GM12892 (cell line): ENCODE measurements at regions not wholly inside any gene's neighbourhood (a gene's known extent, or its start where the extent isn't known, plus 50 kb on each side); places are given as distances from the start of the nearest gene placed in this dataset.

Experiments
- DNase-seq: peaks from one replicate; pipeline ENCODE4 v3.0.0; 2011; ENCODE audit not compliant: insufficient read length
- FAIRE-seq: peaks from 2 replicates; lab custom pipeline; 2011; peaks lifted over from hg19 to GRCh38; lab: Jason Lieb, UNC
- POLR2A ChIP-seq: IDR thresholded peaks from 2 replicates; pipeline ENCODE4 v1.6.1; 2011; ENCODE audit warnings: low read depth, low read length, control low read depth
- POLR2AphosphoS5 ChIP-seq: IDR thresholded peaks from 2 replicates; pipeline ENCODE4 v1.6.1; 2011; ENCODE audit warnings: low read depth, low read length, control low read depth
- TAF1 ChIP-seq: IDR thresholded peaks from 2 replicates; pipeline ENCODE4 v1.6.1; 2011; ENCODE audit warnings: low read depth, mild to moderate bottlenecking, control low read depth, low read length, borderline replicate concordance

GRCh38 chr13:21849323-21849722, 178.4 kb downstream of the FGF9 start:
- peak; percentile 13 for DNase-seq
- FAIRE-seq = no peak
- TF ChIP-seq POLR2A = no peak
- no peak for TF ChIP-seq TAF1
- no peak for TF ChIP-seq POLR2AphosphoS5

- no peak for TF ChIP-seq POLR2AphosphoS5
- no peak for TF ChIP-seq TAF1
- TF ChIP-seq POLR2A = no peak
- DNase-seq (no peak), FAIRE-seq (no peak)
Observed at GRCh38 chr13:21850013-21851006, 179.4 kb downstream of the FGF9 start.

- TF ChIP-seq POLR2A (no peak), POLR2AphosphoS5 (no peak), TAF1 (no peak)
- no peak for FAIRE-seq
- DNase-seq = no peak
Observed at GRCh38 chr13:21852043-21852442, 181.2 kb downstream of the FGF9 start.

- no peak for TF ChIP-seq TAF1
- TF ChIP-seq POLR2A = no peak
- TF ChIP-seq POLR2AphosphoS5 = no peak
- no peak for FAIRE-seq
Observed at GRCh38 chr13:21853779-21854178, 182.9 kb downstream of the FGF9 start.

GRCh38 chr13:21868823-21869222, 197.9 kb downstream of the FGF9 start:
- FAIRE-seq = no peak
- no peak for DNase-seq
- TF ChIP-seq POLR2A = no peak
- TF ChIP-seq POLR2AphosphoS5 = no peak
- TF ChIP-seq TAF1 = no peak

More at GRCh38 chr13:21853779-21854178, 182.9 kb downstream of the FGF9 start:
- no peak for DNase-seq

GRCh38 chr13:21871382-21871781, 200.5 kb downstream of the FGF9 start:
- no peak for TF ChIP-seq POLR2AphosphoS5
- TF ChIP-seq POLR2A = no peak
- no peak for FAIRE-seq

DNA sequence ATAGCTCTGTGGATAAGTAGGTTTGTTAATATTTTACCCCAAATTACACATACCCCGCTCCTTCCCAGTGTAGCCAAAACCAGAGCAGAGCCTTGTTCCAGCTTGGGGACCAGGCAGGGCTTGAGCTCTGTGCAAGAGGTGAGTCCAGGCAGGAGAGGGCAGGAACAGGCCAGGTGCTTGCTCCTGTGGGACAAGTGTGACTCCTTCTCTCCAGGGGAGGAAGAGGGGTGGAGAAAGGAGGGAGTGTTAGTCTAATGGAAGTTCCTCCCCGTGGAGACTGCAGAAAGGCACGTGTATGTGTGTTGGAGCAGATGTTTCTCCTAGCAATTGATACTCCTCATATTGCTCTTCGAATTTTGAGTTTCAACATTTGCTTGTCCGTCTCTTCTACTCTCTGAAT, 201.0 kb downstream of the FGF9 start:
- TF ChIP-seq TAF1 (no peak), POLR2A (no peak), POLR2AphosphoS5 (no peak)
- FAIRE-seq (no peak), DNase-seq (no peak)

More at GRCh38 chr13:21871382-21871781, 200.5 kb downstream of the FGF9 start:
- no peak for DNase-seq

DNA sequence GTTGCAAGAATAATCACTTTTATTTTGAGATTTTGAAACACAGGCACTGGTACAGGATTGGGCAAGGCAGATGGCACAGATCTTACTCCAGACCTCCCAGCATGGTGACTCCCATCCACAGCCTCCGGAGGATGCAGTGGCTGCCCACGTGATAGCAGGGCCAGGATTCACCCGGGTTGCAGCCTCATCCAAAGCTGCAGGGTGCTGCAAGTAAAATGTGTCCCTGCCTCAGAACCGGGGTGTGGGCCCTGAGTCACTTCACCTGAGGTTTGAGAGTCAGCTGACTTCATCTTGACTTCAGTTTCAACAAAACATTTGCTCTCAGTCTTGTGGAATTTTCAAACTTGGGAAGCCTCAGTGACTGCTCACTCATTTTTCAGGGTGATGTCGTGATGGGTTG, 201.9 kb downstream of the FGF9 start:
- FAIRE-seq = no peak
- no peak for DNase-seq
- TF ChIP-seq TAF1 (no peak), POLR2A (no peak), POLR2AphosphoS5 (no peak)

GRCh38 chr13:21875116-21875515, 204.2 kb downstream of the FGF9 start:
- no peak for TF ChIP-seq TAF1
- no peak for TF ChIP-seq POLR2A
- no peak for TF ChIP-seq POLR2AphosphoS5
- FAIRE-seq (no peak), DNase-seq (no peak)

DNA sequence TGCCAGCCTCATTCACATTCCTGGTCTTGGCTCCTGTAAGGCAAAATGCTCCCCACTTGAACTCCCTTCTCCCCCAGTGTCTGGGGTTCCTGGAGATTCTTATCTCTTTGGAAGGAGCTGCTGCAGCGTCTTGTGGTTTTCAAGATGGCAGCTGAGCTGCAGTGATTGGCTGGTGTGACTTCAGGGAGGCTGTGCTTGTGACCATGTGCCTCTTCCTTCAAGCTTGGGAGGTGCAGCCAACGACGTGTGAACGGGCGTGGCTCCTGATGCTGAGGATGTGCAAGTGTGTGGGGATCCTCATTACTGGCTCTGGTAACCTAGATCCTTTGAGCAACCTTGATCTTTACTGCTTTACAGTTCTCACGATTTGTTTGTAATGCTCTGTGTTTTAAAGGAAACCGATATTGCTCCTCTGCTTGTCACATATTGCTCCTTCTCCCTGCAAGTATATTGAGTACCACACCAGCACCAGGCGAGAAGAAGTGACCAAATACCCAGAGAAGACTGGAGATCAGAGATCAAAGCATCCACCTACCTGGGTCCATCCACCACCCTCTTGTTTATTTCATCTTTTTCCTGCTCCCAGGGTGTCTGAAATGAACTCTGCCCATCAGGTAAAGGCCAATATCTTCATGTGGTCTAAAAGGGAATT, 208.5 kb downstream of the FGF9 start:
- FAIRE-seq (no peak), DNase-seq (no peak)
- TF ChIP-seq TAF1 (no peak), POLR2A (no peak), POLR2AphosphoS5 (no peak)

GRCh38 chr13:21882766-21883165, 211.9 kb downstream of the FGF9 start:
- no peak for TF ChIP-seq POLR2A
- no peak for TF ChIP-seq TAF1
- TF ChIP-seq POLR2AphosphoS5 = no peak
- no peak for DNase-seq
- no peak for FAIRE-seq
